ENCODE measurements at regions not wholly inside any gene's neighbourhood (a gene's known extent, or its start where the extent isn't known, plus 50 kb on each side); places are given as distances from the start of the nearest gene placed in this dataset.

DNA sequence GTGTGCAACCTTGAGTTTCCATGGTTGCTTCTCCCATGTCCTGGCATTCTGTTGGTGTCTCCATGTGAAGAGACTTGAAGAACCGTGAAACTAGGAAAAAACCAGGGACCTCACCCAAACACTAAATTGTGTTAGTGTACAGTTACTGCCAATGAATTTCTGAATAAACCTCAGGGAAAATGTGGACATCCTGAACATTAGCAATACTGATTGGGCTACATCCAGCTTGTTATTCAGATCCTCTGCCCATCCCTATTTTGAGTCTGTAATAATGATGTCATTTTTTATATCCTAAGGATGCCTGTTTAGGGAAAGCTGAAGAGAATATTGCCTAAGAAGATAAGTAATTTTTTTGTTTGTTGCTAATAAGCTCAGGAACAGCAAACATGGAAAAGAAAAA, 262.7 kb downstream of the TMA16 start:
- no peak overlapping the region for H3K27ac ChIP-seq
- no peak for TF ChIP-seq ZFX (IDR thresholded peaks at IDR 0.05; ENCODE audit: borderline replicate concordance)
- TF ChIP-seq, protein P1, sequence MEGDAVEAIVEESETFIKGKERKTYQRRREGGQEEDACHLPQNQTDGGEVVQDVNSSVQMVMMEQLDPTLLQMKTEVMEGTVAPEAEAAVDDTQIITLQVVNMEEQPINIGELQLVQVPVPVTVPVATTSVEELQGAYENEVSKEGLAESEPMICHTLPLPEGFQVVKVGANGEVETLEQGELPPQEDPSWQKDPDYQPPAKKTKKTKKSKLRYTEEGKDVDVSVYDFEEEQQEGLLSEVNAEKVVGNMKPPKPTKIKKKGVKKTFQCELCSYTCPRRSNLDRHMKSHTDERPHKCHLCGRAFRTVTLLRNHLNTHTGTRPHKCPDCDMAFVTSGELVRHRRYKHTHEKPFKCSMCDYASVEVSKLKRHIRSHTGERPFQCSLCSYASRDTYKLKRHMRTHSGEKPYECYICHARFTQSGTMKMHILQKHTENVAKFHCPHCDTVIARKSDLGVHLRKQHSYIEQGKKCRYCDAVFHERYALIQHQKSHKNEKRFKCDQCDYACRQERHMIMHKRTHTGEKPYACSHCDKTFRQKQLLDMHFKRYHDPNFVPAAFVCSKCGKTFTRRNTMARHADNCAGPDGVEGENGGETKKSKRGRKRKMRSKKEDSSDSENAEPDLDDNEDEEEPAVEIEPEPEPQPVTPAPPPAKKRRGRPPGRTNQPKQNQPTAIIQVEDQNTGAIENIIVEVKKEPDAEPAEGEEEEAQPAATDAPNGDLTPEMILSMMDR (IDR thresholded peaks at IDR 0.05), result no peak

DNA sequence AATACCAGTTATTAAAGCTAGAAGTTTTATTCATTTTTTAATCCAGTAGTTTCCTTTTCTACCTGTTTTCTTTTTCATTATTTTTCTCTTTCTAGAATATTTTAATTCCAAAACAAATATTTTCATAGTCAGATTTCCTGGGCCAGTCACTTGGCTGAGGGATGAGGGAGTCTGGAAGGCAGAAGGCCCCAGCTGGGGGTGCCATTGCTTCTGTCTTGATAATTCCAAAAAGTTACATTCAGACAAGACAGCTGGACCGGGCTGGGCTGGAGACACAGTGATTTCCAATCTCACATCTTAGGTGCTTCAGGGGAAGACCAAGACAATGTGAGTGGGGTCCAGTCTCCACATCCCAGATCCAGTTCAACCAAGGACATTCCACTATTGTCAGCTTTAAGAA, 263.5 kb downstream of the TMA16 start:
- TF ChIP-seq, protein P1 (IDR thresholded peaks at IDR 0.05), result no peak
- TF ChIP-seq ZFX (IDR thresholded peaks at IDR 0.05; ENCODE audit: borderline replicate concordance), result no peak
- H3K27ac ChIP-seq, result no peak overlapping the region

DNA sequence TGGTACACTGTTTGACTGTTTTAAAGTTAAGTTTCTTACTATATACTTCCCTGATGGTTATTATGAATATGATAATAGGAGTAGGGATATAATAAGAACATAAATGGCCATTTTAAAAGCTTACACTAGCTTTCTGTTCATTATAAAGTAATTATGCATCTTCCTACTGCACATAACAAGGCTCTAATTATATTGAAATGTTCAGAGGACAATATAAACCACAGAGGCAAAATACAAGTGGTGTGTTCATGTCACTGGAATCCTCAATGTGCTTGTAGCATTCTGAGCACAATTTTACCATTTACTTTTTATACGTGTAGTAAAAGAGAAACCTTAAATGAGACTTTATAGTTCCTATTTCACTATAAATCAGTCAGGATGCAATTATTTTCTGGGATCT, 268.3 kb downstream of the TMA16 start:
- H3K27ac ChIP-seq, result no peak overlapping the region
- no peak for TF ChIP-seq ZFX (IDR thresholded peaks at IDR 0.05; ENCODE audit: borderline replicate concordance)
- TF ChIP-seq, protein P1 (IDR thresholded peaks at IDR 0.05), result no peak

DNA sequence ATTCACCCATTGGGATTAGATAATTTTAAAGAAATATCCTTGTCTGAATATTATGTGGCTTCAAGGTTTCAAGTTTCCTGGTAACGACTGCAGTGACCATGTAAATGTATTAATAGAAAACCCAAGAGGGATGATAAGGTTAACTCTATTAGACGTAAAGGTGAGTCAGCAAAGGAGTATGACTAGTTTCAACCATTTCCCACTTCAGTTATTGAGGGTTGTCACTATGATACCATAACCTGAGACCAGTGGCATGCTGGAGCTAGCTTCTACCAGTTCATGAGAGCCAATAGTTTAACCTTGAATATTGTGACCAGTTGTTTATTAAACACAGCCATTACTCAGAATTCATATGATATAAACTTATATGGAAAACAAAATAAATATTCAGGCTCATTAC, 270.1 kb downstream of the TMA16 start:
- TF ChIP-seq ZFX (IDR thresholded peaks at IDR 0.05; ENCODE audit: borderline replicate concordance), result no peak
- TF ChIP-seq, protein P1 (IDR thresholded peaks at IDR 0.05), result no peak

DNA sequence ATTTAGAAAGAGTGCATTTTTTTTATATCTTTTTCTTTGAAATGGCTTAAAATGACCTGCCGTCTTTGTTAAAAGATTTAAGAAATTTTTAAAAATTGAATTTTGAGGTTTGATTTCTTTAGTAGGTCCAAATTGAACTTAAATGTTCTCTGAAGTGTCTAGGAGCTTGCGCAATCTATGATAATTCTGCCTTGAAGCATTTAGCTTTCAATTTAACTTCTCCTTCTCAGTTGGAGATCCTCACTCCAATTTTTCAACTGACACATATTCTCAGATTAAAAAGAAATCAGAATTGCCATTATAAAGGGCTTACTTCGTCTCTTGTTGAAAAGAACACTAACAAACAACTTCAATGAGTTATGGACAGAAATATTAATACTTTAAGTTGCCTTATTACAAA, 273.5 kb downstream of the TMA16 start:
- TF ChIP-seq, protein P1 (IDR thresholded peaks at IDR 0.05), result no peak
- no peak for TF ChIP-seq ZFX (IDR thresholded peaks at IDR 0.05; ENCODE audit: borderline replicate concordance)
- H3K27ac ChIP-seq, result no peak overlapping the region

More for the DNA sequence above, 270.1 kb downstream of the TMA16 start:
- H3K27ac ChIP-seq, result no peak overlapping the region

DNA sequence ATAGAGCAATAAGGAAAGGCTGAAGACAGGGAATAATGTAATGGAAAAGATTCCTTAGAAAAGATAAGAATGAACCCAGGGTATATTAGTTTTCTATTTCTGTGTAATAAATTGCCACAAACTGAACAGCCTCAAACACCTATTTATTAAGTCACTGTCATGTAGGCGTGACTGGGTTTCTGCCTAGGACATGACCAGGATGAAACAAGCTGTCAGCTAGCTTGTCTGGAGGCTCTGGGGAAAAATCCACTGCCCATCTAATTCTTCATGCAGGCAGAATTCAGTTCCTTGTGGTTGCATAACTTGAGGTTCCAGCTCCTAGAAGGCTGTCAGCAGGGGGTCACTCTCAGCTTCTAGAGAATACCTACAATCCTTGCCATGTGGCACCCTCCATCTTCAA, 277.7 kb downstream of the TMA16 start:
- TF ChIP-seq ZFX (IDR thresholded peaks at IDR 0.05; ENCODE audit: borderline replicate concordance), result no peak
- TF ChIP-seq, protein P1 (IDR thresholded peaks at IDR 0.05), result no peak
- H3K27ac ChIP-seq, result no peak overlapping the region

DNA sequence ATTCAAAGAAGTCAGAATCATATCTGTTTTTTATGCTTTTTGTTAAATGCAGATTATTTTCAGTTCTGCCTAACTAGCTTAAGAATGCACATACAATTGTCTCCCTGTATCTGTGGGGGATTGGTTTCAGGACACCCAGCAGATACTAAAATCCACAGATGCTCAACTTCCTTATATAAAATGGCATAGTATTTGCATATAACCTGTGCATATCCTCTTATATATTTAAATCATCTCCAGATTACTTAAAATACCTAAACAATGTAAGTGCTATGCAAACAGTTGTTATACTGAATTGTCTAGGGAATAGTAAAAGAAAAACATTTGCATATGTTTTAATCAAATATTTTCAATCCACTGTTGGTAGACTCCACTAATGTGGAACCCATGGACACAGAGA, 279.4 kb downstream of the TMA16 start:
- no peak overlapping the region for H3K27ac ChIP-seq
- no peak for TF ChIP-seq ZFX (IDR thresholded peaks at IDR 0.05; ENCODE audit: borderline replicate concordance)
- TF ChIP-seq, protein P1 (IDR thresholded peaks at IDR 0.05), result no peak

All from 22Rv1 (cell line).